ENCODE measurements at regions not wholly inside any gene's neighbourhood (a gene's known extent, or its start where the extent isn't known, plus 50 kb on each side); places are given as distances from the start of the nearest gene placed in this dataset.

GRCh38 chr4:126733301-126733700, 899.5 kb upstream of the INTU start:
- TF ChIP-seq, protein P1, sequence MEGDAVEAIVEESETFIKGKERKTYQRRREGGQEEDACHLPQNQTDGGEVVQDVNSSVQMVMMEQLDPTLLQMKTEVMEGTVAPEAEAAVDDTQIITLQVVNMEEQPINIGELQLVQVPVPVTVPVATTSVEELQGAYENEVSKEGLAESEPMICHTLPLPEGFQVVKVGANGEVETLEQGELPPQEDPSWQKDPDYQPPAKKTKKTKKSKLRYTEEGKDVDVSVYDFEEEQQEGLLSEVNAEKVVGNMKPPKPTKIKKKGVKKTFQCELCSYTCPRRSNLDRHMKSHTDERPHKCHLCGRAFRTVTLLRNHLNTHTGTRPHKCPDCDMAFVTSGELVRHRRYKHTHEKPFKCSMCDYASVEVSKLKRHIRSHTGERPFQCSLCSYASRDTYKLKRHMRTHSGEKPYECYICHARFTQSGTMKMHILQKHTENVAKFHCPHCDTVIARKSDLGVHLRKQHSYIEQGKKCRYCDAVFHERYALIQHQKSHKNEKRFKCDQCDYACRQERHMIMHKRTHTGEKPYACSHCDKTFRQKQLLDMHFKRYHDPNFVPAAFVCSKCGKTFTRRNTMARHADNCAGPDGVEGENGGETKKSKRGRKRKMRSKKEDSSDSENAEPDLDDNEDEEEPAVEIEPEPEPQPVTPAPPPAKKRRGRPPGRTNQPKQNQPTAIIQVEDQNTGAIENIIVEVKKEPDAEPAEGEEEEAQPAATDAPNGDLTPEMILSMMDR (IDR thresholded peaks at IDR 0.05; ENCODE audit: low read length): no peak
- TF ChIP-seq EZH2 (optimal IDR thresholded peaks at IDR 0.05; ENCODE audit: low read depth, low read length) (no peak), EZH2phosphoT487 (IDR thresholded peaks at IDR 0.05; ENCODE audit: low read length) (no peak)
